NCI-H1092 treated with DMSO at 0.1 percent for 48 hours (cell line): ENCODE measurements at regions not wholly inside any gene's neighbourhood (a gene's known extent, or its start where the extent isn't known, plus 50 kb on each side); places are given as distances from the start of the nearest gene placed in this dataset.

Experiments
- DNase-seq: peaks from one replicate; lab custom pipeline; 2025; lab: John Stamatoyannopoulos, UW

DNA sequence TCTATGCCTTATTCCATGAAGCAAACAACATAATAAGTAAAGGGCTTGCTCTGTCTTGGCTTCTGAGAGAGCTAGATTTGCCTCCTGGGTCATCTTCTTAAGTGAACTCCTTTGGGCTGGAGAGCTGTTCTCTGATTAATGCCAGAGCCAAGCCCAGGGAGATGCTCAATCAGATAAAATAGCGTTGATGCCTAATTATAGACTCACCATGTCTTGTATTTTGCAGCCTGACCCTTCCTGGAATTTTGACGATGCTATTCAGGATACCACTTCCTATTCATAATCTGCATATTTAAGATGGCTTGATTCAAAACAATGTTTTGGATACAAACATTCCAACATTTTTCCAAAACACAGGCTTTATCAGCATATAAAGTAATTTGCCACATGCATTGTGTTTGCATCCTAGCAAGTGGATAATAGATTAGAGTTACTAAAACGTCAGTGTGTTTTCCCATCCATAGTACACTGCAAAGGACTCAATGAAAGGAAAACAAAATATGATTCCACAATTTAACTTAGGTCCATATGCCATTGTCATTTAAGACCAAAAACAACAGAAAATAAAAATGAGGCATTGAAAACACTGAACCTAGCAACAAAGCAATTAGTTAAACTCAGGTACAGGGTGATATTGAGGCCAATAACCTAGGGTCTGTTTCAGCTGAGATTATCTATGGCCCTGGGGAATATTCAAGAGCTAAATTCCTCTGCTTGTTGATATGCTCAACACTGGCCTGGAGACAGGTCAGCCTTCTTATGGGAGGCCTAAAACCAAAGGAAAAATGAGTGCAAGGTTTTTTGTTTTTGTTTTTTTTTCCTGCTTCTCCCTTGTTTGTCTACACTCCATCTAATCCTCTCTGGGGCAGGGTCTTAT is 184.2 kb upstream of the FOXN3 start:
- DNase-seq = no peak

GRCh38 chr14:89600029-89600428 is 183.0 kb upstream of the FOXN3 start:
- DNase-seq = no peak

- peak; percentile 11 for DNase-seq
Measured at GRCh38 chr14:89598548-89599186, 181.6 kb upstream of the FOXN3 start.

DNA sequence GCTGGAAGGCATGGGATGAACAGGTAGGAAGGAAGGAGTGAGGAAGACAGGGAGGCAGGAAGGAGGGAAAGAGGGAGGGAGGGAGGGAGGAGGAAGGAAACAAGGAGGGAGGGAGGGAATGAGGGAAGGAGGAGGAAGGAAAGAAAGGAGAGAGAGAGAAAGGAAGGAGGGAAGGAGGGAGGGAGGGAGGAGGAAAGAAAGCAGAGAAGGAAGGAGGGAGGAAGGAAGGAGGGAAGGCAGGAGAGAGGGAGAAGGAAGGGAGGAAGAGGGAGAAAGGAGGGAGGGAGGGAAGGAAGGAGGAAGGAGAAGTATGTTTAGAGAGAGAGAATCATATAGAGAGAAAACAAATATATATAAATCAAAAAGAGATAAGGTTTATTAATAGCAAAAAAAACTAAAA is 175.9 kb upstream of the FOXN3 start:
- DNase-seq = no peak

DNA sequence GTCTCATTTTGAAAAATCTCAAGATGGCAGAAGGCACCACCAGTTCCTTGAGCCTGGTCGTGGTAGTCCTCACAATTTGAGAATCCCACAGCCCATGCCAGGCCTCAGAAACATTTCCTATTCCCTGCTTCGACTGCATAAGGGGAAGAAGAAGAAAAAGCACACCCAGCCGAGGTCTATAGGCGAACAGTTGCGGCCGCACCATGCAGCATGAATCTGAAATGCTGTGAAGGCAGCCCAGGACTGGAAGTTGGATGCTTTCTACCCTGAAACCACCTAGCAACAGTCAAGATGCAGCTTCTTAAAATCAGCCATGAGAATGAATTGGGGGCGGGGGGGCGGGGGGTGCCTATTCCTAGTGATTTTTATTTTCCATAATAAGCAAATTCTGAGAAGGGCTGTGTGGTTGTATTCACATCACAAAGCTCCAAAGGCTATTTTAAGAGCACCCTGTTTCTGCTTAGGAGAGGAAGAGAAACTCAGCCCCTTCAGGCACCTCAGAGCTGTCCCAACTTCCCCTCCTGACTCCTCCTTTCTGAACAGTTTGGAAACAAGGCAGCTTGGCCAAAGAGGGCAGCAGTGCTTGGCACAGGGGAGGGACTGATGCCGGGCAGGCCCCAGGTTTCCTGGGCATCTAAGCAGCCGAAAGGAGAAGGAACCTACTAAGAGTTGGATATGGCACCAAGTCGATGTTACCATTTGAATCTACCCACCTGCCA is 172.5 kb upstream of the FOXN3 start:
- no peak for DNase-seq

GRCh38 chr14:89588840-89589296 is 171.8 kb upstream of the FOXN3 start:
- DNase-seq = no peak

- no peak for DNase-seq
Measured at GRCh38 chr14:89588016-89588415, 171.0 kb upstream of the FOXN3 start.

GRCh38 chr14:89587136-89587420 is 170.0 kb upstream of the FOXN3 start:
- no peak for DNase-seq

DNA sequence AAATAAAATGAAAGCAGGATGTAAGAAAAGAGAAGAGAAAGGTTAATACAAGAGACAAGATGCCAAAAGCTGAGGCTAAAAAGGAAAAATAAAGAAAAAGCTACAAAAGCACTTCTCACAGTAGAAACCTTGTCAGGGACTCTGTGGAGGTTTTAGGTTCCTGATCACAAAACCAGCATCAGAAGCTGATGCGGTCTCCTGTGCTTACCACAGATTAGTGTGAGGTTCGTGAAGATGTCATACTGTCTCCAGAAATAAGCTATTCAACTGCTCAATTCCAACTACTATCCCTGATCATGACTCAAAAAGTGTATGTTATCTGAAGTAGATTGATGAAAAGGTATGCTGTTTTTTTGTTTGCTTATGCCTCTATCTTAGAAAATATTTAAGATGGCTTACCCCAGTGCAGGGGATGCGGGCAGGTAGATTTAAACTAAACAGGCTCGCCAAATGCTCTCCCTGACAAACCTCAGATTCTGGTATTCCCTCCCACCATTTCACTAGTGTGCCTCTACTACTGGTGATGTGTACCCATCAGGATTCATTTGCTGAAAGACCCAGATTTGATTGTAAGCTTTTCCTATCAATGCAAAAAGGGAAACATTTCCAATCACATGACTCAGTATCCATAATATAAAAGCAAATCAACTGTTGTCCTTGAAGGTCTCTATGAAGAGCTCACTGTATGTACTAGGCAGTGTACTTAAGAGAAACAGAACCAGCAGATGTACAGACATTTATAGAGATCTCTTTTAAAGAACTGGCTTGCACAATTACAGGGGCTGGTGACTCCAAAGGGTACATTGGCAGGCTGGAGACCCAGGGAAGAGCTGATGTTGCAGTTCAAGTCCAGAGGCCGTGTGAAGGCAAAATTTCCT is 169.5 kb upstream of the FOXN3 start:
- no peak for DNase-seq

DNA sequence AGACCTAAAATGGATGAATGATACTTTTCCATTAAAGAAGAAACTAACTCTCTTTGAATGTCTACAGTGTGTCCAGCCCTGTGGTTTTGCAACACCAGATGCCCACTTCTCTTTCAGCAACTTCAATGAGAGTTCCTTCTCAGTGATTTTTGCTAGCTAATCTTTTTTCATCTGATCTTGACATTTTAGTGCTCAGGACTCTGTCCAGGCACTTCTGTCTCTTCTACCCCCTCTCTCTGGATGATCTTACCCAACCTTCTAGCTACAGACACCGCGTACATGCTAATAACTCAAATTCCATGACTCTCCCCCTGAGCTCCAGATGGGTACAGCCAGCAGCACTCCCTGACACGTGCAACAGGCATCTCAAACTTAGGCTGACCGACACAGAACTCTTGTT is 161.1 kb upstream of the FOXN3 start:
- DNase-seq = no peak

- DNase-seq = no peak
Measured at GRCh38 chr14:89576960-89577359, 159.9 kb upstream of the FOXN3 start.

GRCh38 chr14:89576145-89576927 is 159.3 kb upstream of the FOXN3 start:
- DNase-seq = no peak

DNA sequence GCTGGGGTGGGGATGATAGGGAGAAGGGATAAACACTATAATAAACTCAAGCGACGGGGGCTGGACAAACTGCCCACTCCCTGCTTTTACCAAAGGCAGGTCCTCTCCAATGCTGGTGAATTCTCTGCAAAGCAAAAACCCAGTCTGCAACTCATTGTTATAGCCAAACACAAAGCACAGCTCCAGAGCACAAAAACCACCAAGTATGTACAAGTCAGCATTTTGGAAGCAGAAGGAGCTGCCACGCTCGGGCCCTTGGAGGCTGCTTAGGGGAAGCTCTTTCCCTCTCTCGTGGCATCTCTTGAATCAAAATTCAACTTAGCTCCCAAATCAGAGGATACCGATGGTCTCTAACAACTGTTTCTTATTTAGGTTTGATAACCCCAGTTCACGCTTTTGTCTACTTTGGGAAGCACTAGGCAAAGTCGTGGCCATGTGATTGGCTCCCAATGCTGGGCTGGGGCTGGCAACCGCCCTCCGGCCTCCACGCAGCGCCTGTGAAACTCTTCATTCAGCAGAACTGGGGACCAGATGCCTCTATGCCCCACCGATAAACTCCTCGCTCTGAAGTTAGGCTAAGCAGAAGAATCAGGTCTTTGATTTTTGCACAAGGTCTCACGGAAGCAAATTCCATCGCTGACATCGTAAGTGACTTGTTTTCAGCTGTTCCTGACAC is 158.5 kb upstream of the FOXN3 start:
- no peak for DNase-seq

DNA sequence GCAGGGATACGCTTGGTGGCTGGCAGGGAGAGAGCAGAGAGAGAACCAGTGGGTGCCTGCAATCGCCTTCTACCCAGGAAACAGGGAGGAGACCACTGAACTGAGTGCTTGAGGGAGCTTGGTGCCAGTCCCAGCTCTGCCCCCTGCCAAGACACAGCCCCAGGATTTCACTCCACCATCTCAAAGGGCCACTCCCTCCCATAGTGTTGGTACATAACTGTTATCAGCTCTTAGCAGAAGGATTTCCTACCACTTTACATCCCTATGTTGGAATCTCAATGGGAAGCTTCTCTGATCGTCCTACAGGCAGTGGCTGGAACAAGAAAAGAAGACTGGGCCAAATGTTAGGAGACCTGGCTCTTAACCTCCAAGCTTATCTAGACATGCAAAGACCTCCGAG is 157.4 kb upstream of the FOXN3 start:
- DNase-seq = no peak

GRCh38 chr14:89573399-89573657 is 156.3 kb upstream of the FOXN3 start:
- no peak for DNase-seq

GRCh38 chr14:89572596-89573398 is 155.8 kb upstream of the FOXN3 start:
- DNase-seq = peak; percentile 20

DNA sequence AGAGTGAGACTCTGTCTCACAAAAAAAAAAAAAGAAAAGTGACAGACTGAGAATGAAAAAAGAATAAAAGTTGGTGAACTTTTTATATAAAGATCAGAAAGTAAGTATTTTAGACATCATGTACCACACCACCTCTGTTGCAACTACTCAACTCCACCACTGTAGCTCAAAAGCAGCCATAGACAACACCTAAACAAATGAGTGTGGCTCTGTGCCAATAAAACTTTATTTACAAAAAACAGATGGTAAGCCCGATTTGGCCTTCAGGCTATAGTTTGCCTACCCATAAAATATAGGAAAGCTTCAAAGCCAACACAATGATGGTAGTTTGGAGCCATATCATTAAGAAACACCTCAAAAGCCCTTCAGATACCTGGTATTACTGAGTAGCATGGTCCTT is 154.5 kb upstream of the FOXN3 start:
- no peak for DNase-seq

GRCh38 chr14:89566644-89567415 is 149.8 kb upstream of the FOXN3 start:
- DNase-seq = no peak

GRCh38 chr14:89566180-89566579 is 149.1 kb upstream of the FOXN3 start:
- no peak for DNase-seq
